ENCODE measurements at regions not wholly inside any gene's neighbourhood (a gene's known extent, or its start where the extent isn't known, plus 50 kb on each side); places are given as distances from the start of the nearest gene placed in this dataset.

GRCh38 chr2:150554046-150554445 is 66.6 kb upstream of the RND3 start:
- TF ChIP-seq, protein P1, sequence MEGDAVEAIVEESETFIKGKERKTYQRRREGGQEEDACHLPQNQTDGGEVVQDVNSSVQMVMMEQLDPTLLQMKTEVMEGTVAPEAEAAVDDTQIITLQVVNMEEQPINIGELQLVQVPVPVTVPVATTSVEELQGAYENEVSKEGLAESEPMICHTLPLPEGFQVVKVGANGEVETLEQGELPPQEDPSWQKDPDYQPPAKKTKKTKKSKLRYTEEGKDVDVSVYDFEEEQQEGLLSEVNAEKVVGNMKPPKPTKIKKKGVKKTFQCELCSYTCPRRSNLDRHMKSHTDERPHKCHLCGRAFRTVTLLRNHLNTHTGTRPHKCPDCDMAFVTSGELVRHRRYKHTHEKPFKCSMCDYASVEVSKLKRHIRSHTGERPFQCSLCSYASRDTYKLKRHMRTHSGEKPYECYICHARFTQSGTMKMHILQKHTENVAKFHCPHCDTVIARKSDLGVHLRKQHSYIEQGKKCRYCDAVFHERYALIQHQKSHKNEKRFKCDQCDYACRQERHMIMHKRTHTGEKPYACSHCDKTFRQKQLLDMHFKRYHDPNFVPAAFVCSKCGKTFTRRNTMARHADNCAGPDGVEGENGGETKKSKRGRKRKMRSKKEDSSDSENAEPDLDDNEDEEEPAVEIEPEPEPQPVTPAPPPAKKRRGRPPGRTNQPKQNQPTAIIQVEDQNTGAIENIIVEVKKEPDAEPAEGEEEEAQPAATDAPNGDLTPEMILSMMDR (conservative IDR thresholded peaks at IDR 0.05): no peak
- TF ChIP-seq EZH2 (IDR thresholded peaks at IDR 0.05; ENCODE audit: low read depth): no peak

Measured in PC-9 (cell line).